GM12878 (cell line): ENCODE measurements at regions not wholly inside any gene's neighbourhood (a gene's known extent, or its start where the extent isn't known, plus 50 kb on each side); places are given as distances from the start of the nearest gene placed in this dataset.

Source experiments
- CEBPB ChIP-seq, 2 experiments: fragments of 150-350 bp in 1 of 2; IDR thresholded peaks; 2 replicates each; pipeline ENCODE4 v1.6.1; 2012 to 2014; ENCODE audit warnings: low read depth in 2 of 2, low read length in 2 of 2, borderline replicate concordance in 1 of 2, inconsistent platforms in 1 of 2
- CTCF ChIP-seq, 3 experiments: IDR thresholded peaks in 2 of 3; conservative IDR thresholded peaks in 1 of 3; 2 replicates each; pipeline ENCODE4 v1.5.1; 2011; ENCODE audit warnings: low read depth in 3 of 3, low read length in 3 of 3, mild to moderate bottlenecking in 3 of 3, control low read depth in 2 of 3, moderate library complexity in 2 of 3, inconsistent platforms in 1 of 3, mixed read lengths in 1 of 3; ENCODE audit not compliant: control insufficient read depth in 2 of 3, insufficient read depth in 1 of 3; ENCODE audit errors: extremely low read depth in 1 of 3
- EZH2 ChIP-seq: IDR thresholded peaks from 2 replicates; pipeline ENCODE4 v1.6.1; 2012; ENCODE audit warnings: low read depth, mild to moderate bottlenecking, control low read depth, inconsistent platforms, low read length, borderline replicate concordance; ENCODE audit not compliant: control insufficient read depth
- HCFC1 ChIP-seq: fragments of 150-350 bp; IDR thresholded peaks from 2 replicates; pipeline ENCODE4 v1.6.1; 2014; ENCODE audit warnings: low read length
- NR2C2 ChIP-seq: IDR thresholded peaks from 2 replicates; pipeline ENCODE4 v1.6.1; 2011; ENCODE audit warnings: borderline replicate concordance, low read depth; ENCODE audit not compliant: control insufficient read depth, insufficient read length
- ZNF274 ChIP-seq: IDR thresholded peaks from one replicate; pipeline ENCODE4 v1.8.0; 2011; ENCODE audit not compliant: insufficient read length, insufficient read depth

DNA sequence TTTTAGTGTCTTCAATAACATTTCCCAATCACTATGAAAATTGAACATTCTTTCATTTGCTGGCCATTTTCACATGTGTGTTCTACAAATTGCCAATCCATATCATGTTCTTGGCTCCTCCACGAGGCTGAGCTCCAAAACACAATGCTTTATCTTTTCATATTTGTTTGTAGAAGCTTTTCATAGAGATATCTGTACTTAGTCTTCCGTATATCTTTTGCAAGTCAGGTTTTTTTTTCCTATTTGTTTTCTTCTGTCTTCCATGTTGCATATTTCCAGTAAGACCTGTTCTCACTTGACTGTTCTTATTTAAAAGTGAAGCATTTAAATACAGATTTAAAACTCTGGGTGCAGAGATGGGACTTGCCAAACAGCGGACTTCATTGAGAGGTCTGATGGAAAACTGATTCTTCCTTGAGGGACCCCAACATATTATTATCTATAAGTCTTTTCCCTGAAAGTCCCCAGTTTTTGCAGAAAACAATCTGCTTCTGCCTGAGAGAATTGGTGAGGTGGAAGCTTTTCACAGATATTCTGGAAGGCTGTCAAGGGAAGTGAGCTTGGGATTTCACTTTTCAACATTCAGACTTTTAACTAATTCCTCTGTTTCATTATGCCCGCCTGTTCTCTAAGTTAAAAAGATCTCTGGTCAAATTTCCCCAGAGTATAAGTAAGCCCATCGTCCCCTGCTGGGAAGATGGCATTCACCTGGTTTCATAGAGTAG lies 77.8 kb upstream of the KCNMB2 start:
- TF ChIP-seq CEBPB (IDR thresholded peaks at IDR 0.05; ENCODE audit: borderline replicate concordance in 1 of 2, low read depth in 2 of 2, low read length in 2 of 2) (no peak), HCFC1 (no peak), NR2C2 (no peak), ZNF274 (no peak), EZH2 (no peak), CTCF (IDR thresholded peaks at IDR 0.05 in 2 of 3, conservative IDR thresholded peaks at IDR 0.05 in 1 of 3; ENCODE audit: control insufficient read depth in 2 of 3, extremely low read depth in 1 of 3, insufficient read depth in 1 of 3, low read depth in 3 of 3, low read length in 3 of 3) (no peak)
